ENCODE measurements at regions not wholly inside any gene's neighbourhood (a gene's known extent, or its start where the extent isn't known, plus 50 kb on each side); places are given as distances from the start of the nearest gene placed in this dataset.

DNA sequence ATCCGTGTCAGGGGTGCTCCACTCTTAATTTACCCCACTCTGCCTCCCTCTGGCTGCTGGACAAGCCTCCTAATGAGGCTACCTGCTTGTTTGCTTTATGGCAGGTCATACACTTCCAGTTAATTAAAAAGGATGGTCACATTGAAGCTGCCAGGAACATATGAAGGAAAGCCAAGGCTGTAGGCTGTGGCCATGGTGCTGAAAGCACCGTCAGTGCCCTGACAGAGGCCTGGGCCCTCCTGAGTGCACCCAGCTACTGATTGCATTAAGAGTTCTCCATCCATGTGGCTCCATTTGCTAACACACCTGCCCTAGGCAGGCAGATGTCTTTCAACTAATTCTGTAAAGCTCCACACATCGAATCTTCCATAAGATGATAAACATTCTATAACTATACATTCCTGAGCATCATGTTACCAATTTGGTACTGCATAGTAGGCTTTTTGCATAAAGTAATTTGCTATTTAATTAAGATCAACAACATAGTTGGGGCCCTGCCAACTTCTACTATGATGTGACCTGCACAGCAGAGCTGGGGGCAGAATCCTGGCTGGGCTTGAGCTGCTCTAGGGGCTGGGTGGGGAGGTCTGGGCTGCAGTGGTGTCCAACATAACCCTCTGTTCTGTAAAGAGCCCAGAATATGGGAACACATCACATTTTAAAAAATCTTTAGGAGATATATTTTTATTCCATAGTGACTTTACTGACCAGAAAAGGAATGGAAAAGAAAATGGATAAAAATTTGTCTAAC is 224.8 kb downstream of the SIPA1L2 start:
- DNase-seq (ENCODE audit: low spot score) = no peak
- Histone ChIP-seq H3K4me3 (ENCODE audit: low read depth, low read length, poor library complexity, severe bottlenecking) (no peak overlapping the region), H3K4me1 (ENCODE audit: insufficient read depth, low read length, poor library complexity, severe bottlenecking) (no peaks in the 10 kb centered on the region), H3K36me3 (ENCODE audit: insufficient read depth, low read length, poor library complexity, severe bottlenecking) (no peaks in the 10 kb centered on the region), H3K27ac (ENCODE audit: low read depth, low read length, poor library complexity, severe bottlenecking) (no peak overlapping the region), H3K9me3 (ENCODE audit: low read depth, low read length, poor library complexity, severe bottlenecking) (peaks cover 5% of the 10 kb centered on the region), H3K27me3 (replicated peaks; ENCODE audit: insufficient read depth, low read depth, low read length, poor library complexity) (no peaks in the 10 kb centered on the region)
- TF ChIP-seq, protein P1, sequence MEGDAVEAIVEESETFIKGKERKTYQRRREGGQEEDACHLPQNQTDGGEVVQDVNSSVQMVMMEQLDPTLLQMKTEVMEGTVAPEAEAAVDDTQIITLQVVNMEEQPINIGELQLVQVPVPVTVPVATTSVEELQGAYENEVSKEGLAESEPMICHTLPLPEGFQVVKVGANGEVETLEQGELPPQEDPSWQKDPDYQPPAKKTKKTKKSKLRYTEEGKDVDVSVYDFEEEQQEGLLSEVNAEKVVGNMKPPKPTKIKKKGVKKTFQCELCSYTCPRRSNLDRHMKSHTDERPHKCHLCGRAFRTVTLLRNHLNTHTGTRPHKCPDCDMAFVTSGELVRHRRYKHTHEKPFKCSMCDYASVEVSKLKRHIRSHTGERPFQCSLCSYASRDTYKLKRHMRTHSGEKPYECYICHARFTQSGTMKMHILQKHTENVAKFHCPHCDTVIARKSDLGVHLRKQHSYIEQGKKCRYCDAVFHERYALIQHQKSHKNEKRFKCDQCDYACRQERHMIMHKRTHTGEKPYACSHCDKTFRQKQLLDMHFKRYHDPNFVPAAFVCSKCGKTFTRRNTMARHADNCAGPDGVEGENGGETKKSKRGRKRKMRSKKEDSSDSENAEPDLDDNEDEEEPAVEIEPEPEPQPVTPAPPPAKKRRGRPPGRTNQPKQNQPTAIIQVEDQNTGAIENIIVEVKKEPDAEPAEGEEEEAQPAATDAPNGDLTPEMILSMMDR (conservative IDR thresholded peaks at IDR 0.05; ENCODE audit: low read depth, low read length) = no peak
- no peak for TF ChIP-seq EZH2 (IDR thresholded peaks at IDR 0.05; ENCODE audit: borderline replicate concordance, low read depth, low read length, poor library complexity, severe bottlenecking)
- CTCF ChIA-PET = no interaction called here
- intact Hi-C loops (cut with micrococcal nuclease; ENCODE audit: unreplicated experiment) = no loop called here
- POLR2A ChIA-PET (ENCODE audit: low non-redundant PET) = no interaction called here
- no TSS peak for BruUV-seq (replicated peaks)

DNA sequence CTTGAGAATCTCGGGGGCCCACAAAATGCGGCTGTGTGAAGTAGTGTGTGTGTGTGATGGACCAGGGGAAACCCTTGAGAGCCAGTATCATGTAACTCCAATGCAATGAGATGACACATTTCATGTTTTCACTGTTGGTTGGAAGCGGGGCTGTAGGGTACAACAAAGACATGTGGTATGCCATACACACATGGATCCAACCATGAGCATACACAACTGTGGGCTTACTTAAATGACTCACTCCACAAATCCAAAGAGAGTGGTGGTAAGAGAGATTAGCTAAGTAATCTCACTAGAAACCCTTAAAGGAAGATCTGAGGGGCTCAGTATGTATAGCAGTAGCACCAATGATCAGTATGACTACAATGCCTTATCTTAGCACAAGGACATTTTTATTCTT is 225.7 kb downstream of the SIPA1L2 start:
- intact Hi-C loops (cut with micrococcal nuclease; ENCODE audit: unreplicated experiment) = no loop called here
- Histone ChIP-seq H3K36me3 (ENCODE audit: insufficient read depth, low read length, poor library complexity, severe bottlenecking) (no peaks in the 10 kb centered on the region), H3K27me3 (replicated peaks; ENCODE audit: insufficient read depth, low read depth, low read length, poor library complexity) (no peaks in the 10 kb centered on the region), H3K9me3 (ENCODE audit: low read depth, low read length, poor library complexity, severe bottlenecking) (peaks cover under 1% of the 10 kb centered on the region), H3K4me1 (ENCODE audit: insufficient read depth, low read length, poor library complexity, severe bottlenecking) (no peaks in the 10 kb centered on the region), H3K27ac (ENCODE audit: low read depth, low read length, poor library complexity, severe bottlenecking) (no peak overlapping the region), H3K4me3 (ENCODE audit: low read depth, low read length, poor library complexity, severe bottlenecking) (no peak overlapping the region)
- ChIA-PET POLR2A (ENCODE audit: low non-redundant PET) (no interaction called here), CTCF (no interaction called here)
- no peak for DNase-seq (ENCODE audit: low spot score)
- no TSS peak for BruUV-seq (replicated peaks)
- no peak for TF ChIP-seq EZH2 (IDR thresholded peaks at IDR 0.05; ENCODE audit: borderline replicate concordance, low read depth, low read length, poor library complexity, severe bottlenecking)
- TF ChIP-seq, protein P1 (conservative IDR thresholded peaks at IDR 0.05; ENCODE audit: low read depth, low read length) = no peak

DNA sequence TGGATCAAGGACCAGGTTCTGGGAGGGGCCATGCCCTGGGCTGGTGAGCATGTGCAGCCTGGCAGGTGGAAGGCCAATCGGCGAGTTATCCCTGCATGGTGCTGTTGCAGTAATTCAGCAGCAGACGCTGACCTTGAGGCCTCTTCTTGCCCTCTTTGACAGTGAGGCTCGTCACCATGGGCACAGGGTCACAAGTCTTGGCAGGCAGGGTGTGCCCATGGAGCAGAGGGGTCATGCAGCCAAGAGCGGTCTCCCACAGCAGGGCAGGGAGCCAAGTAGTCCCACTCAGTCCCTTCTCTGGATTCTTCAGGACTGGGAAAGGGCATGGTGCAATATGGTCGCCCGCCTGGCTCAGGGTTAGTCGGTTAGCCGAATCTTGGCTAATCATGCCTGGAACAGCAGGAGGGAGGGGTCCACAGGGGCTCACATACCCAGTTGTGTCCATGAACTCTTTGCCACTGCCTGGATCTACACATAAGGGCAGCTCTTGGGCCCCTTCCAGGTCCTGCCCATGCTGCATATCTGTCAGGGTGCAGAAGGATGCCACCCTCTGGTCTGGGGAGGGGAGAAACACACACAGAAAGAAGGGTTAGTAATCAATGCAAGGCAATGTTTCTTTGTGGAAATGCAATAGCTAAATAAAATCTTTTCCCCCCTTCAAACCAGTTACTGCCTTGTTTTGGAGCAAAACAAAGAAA is 226.8 kb downstream of the SIPA1L2 start:
- H3K27ac ChIP-seq (ENCODE audit: low read depth, low read length, poor library complexity, severe bottlenecking) = no peak overlapping the region
- TF ChIP-seq, protein P1 (conservative IDR thresholded peaks at IDR 0.05; ENCODE audit: low read depth, low read length) = no peak
- no peak for TF ChIP-seq EZH2 (IDR thresholded peaks at IDR 0.05; ENCODE audit: borderline replicate concordance, low read depth, low read length, poor library complexity, severe bottlenecking)
- intact Hi-C loops (cut with micrococcal nuclease; ENCODE audit: unreplicated experiment) = no loop called here
- CTCF ChIA-PET = no interaction called here
- H3K36me3 ChIP-seq (ENCODE audit: insufficient read depth, low read length, poor library complexity, severe bottlenecking) = no peaks in the 10 kb centered on the region
- no peaks in the 10 kb centered on the region for H3K27me3 ChIP-seq (replicated peaks; ENCODE audit: insufficient read depth, low read depth, low read length, poor library complexity)
- no TSS peak for BruUV-seq (replicated peaks)
- no peaks in the 10 kb centered on the region for H3K9me3 ChIP-seq (ENCODE audit: low read depth, low read length, poor library complexity, severe bottlenecking)
- H3K4me3 ChIP-seq (ENCODE audit: low read depth, low read length, poor library complexity, severe bottlenecking) = no peak overlapping the region
- POLR2A ChIA-PET (ENCODE audit: low non-redundant PET) = no interaction called here
- no peaks in the 10 kb centered on the region for H3K4me1 ChIP-seq (ENCODE audit: insufficient read depth, low read length, poor library complexity, severe bottlenecking)
- no peak for DNase-seq (ENCODE audit: low spot score)
